ENCODE measurements at regions not wholly inside any gene's neighbourhood (a gene's known extent, or its start where the extent isn't known, plus 50 kb on each side); places are given as distances from the start of the nearest gene placed in this dataset.

DNA sequence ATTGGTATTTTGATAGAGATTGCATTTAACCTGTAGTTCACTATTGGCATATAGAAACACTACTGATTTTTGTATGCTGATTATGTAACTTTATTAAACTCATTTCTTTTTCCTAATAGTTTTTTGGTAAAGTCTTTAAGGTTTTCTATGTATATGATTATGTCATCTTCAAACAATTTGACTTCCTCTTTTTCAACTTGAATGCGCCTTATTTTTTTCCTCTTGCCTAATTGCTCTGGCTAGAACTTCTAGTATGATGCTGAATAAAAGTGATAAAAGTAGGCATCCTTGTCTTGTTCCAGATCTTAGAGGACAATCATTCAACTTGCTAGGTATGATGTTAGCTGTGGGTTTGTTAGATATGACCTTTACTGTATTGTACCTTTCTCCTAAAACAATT, 1034.9 kb downstream of the PCDH9 start:
- TF ChIP-seq, protein P1, sequence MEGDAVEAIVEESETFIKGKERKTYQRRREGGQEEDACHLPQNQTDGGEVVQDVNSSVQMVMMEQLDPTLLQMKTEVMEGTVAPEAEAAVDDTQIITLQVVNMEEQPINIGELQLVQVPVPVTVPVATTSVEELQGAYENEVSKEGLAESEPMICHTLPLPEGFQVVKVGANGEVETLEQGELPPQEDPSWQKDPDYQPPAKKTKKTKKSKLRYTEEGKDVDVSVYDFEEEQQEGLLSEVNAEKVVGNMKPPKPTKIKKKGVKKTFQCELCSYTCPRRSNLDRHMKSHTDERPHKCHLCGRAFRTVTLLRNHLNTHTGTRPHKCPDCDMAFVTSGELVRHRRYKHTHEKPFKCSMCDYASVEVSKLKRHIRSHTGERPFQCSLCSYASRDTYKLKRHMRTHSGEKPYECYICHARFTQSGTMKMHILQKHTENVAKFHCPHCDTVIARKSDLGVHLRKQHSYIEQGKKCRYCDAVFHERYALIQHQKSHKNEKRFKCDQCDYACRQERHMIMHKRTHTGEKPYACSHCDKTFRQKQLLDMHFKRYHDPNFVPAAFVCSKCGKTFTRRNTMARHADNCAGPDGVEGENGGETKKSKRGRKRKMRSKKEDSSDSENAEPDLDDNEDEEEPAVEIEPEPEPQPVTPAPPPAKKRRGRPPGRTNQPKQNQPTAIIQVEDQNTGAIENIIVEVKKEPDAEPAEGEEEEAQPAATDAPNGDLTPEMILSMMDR (IDR thresholded peaks at IDR 0.05; ENCODE audit: extremely low read depth in 1 of 2, insufficient read depth in 1 of 2, low read depth in 1 of 2, low read length in 2 of 2): no peak
- TF ChIP-seq POLR2AphosphoS5 (IDR thresholded peaks at IDR 0.05; ENCODE audit: insufficient read depth, low read depth, low read length): no peak
- TF ChIP-seq POLR2A (IDR thresholded peaks at IDR 0.05; ENCODE audit: low read depth, low read length): no peak
- no peak for TF ChIP-seq EZH2 (IDR thresholded peaks at IDR 0.05; ENCODE audit: borderline replicate concordance, low read depth, low read length, severe bottlenecking)
- TF ChIP-seq JUN (IDR thresholded peaks at IDR 0.05; ENCODE audit: borderline replicate concordance, insufficient read depth, insufficient read length, low read depth): no peak
- TF ChIP-seq GATA2 (IDR thresholded peaks at IDR 0.05; ENCODE audit: insufficient read depth, insufficient read length, low read depth, low read length): no peak

Measured in endothelial cell of umbilical vein (primary cell).